ENCODE measurements at regions not wholly inside any gene's neighbourhood (a gene's known extent, or its start where the extent isn't known, plus 50 kb on each side); places are given as distances from the start of the nearest gene placed in this dataset.

GRCh38 chr1:115190540-115191170 is 101.4 kb upstream of the TSPAN2 start (continued):
- no peak for TF ChIP-seq ZZZ3 (IDR thresholded peaks at IDR 0.05; ENCODE audit: control insufficient read depth, insufficient read length, low read depth)
- no peak for TF ChIP-seq MTA3 (IDR thresholded peaks at IDR 0.05; ENCODE audit: borderline replicate concordance, low read length)
- TF ChIP-seq MLLT1 (IDR thresholded peaks at IDR 0.05): no peak
- no peak for TF ChIP-seq MEF2B (IDR thresholded peaks at IDR 0.05; ENCODE audit: partially characterized antibody, poor library complexity, severe bottlenecking)
- no peak for TF ChIP-seq NFYB (IDR thresholded peaks at IDR 0.05; ENCODE audit: insufficient read depth, low read depth, low read length)
- TF ChIP-seq PAX5 (IDR thresholded peaks at IDR 0.05; ENCODE audit: borderline replicate concordance, low read depth, low read length): no peak
- TF ChIP-seq NBN (IDR thresholded peaks at IDR 0.05): no peak
- TF ChIP-seq TCF7 (IDR thresholded peaks at IDR 0.05; ENCODE audit: borderline replicate concordance): no peak

- Histone ChIP-seq H2AFZ (ENCODE audit: control insufficient read depth, low read depth, low read length) (no peak overlapping the region), H3K27ac (ENCODE audit: control insufficient read depth, insufficient read depth) (no peak overlapping the region), H3K79me2 (ENCODE audit: control insufficient read depth, insufficient read depth, low read length) (no peaks in the 10 kb centered on the region), H3K36me3 (ENCODE audit: control insufficient read depth in 2 of 2, insufficient read depth in 2 of 2, low read length in 1 of 2) (no peaks in the 10 kb centered on the region), H3K27me3 (replicated peaks in 1 of 2; ENCODE audit: control insufficient read depth in 2 of 2, insufficient read depth in 2 of 2, low read length in 1 of 2) (no peaks in the 10 kb centered on the region; a peak in 1 of 4 replicates), H3K4me2 (ENCODE audit: control insufficient read depth, insufficient read depth) (no peak overlapping the region), H3K4me3 (no peak overlapping the region), H3K4me1 (ENCODE audit: control insufficient read depth, insufficient read depth, low read length) (no peaks in the 10 kb centered on the region), H4K20me1 (ENCODE audit: control insufficient read depth, insufficient read depth) (no peaks in the 10 kb centered on the region), H3K9me3 (replicated peaks; ENCODE audit: control insufficient read depth, insufficient read depth, low read length) (no peaks in the 10 kb centered on the region), H3K9ac (ENCODE audit: control insufficient read depth, insufficient read depth, low read length) (no peak overlapping the region)
- FAIRE-seq (no peak), ATAC-seq (no peak), DNase-seq (ENCODE audit: low read depth, low spot score) (no peak)
- ChIA-PET SMC1A (ENCODE audit: uncharacterized antibody, unreplicated experiment) (interaction anchor here (0.8 kb wide), 1 partner anchor 9 kb away, joined by 3 read pairs; no protein-coding TSS in a partner anchor), CTCF (no interaction called here), POLR2A (no interaction called here), RAD21 (ENCODE audit: unreplicated experiment) (no interaction called here)
- intact Hi-C loops (cut with micrococcal nuclease; ENCODE audit: unreplicated experiment): no loop called here
- in situ Hi-C loops (cut with MboI): no loop called here
- TF ChIP-seq CHD4 (IDR thresholded peaks at IDR 0.05) (no peak), ZNF622 (IDR thresholded peaks at IDR 0.05) (no peak), KLF5 (IDR thresholded peaks at IDR 0.05; ENCODE audit: partially characterized antibody) (no peak), BMI1 (IDR thresholded peaks at IDR 0.05; ENCODE audit: borderline replicate concordance) (no peak), CTCF (IDR thresholded peaks at IDR 0.05 in 2 of 3, conservative IDR thresholded peaks at IDR 0.05 in 1 of 3; ENCODE audit: control insufficient read depth in 2 of 3, extremely low read depth in 1 of 3, insufficient read depth in 1 of 3, low read depth in 3 of 3, low read length in 3 of 3) (no peak), SRF (IDR thresholded peaks at IDR 0.05; ENCODE audit: low read depth in 2 of 2, low read length in 2 of 2) (no peak)
- 9% methylated on average over 5 of the region's 5 CpGs for WGBS (ENCODE audit: insufficient coverage, insufficient replicate concordance, low lambda C conversion rate, missing lambda C conversion rate)
- no TSS peak for BruUV-seq (replicated peaks)
Observed at GRCh38 chr1:115189814-115190539, 100.7 kb upstream of the TSPAN2 start.

All from GM12878 (cell line).